ENCODE measurements at regions not wholly inside any gene's neighbourhood (a gene's known extent, or its start where the extent isn't known, plus 50 kb on each side); places are given as distances from the start of the nearest gene placed in this dataset.

GRCh38 chr17:52524096-52524637 lies 365.7 kb upstream of the CA10 start (continued):
- no peak for TF ChIP-seq ZNF496 (CRISPR knock-in tag; IDR thresholded peaks at IDR 0.05; ENCODE audit: insufficient replicate concordance)
- TF ChIP-seq SOX13 (IDR thresholded peaks at IDR 0.05): no peak
- TF ChIP-seq SOX13 (CRISPR knock-in tag; conservative IDR thresholded peaks at IDR 0.05 in 1 of 2, IDR thresholded peaks at IDR 0.05 in 1 of 2): no peak
- no peak for TF ChIP-seq ARNT2 (CRISPR knock-in tag; IDR thresholded peaks at IDR 0.05; ENCODE audit: low read depth)
- no peak for TF ChIP-seq ATF7-NPFF (CRISPR knock-in tag; IDR thresholded peaks at IDR 0.05; ENCODE audit: low read depth)
- TF ChIP-seq CEBPG (CRISPR knock-in tag; IDR thresholded peaks at IDR 0.05): no peak
- TF ChIP-seq ELF3 (CRISPR knock-in tag; IDR thresholded peaks at IDR 0.05): no peak
- no peak for TF ChIP-seq MIXL1 (CRISPR knock-in tag; IDR thresholded peaks at IDR 0.05)
- TF ChIP-seq ZNF629 (CRISPR knock-in tag; conservative IDR thresholded peaks at IDR 0.05): no peak

GRCh38 chr17:52517176-52517575 lies 358.7 kb upstream of the CA10 start:
- POLR2A ChIA-PET: no interaction called here

More at GRCh38 chr17:52517176-52517575, 358.7 kb upstream of the CA10 start:
- Histone ChIP-seq H3K4me3 (replicated peaks in 1 of 3; ENCODE audit: insufficient read depth in 1 of 3, low read depth in 2 of 3, low read length in 3 of 3) (no peak overlapping the region), H3K79me2 (ENCODE audit: insufficient read depth, low read length) (no peaks in the 10 kb centered on the region), H4K20me1 (ENCODE audit: insufficient read depth, low read length) (no peaks in the 10 kb centered on the region), H3K9ac (ENCODE audit: insufficient read depth, low read depth, low read length) (no peak overlapping the region), H3K36me3 (replicated peaks in 1 of 2; ENCODE audit: control insufficient read depth in 1 of 2, insufficient read depth in 2 of 2, low read length in 2 of 2) (no peaks in the 10 kb centered on the region), H3K4me1 (ENCODE audit: insufficient read depth, low read length) (no peaks in the 10 kb centered on the region), H3K9me3 (ENCODE audit: low read length) (peaks cover 82% of the 10 kb centered on the region), H3K27me3 (ENCODE audit: control insufficient read depth in 1 of 2, insufficient read depth in 2 of 2, low read length in 2 of 2) (no peaks in the 10 kb centered on the region; a peak in 1 of 5 replicates), H2AFZ (ENCODE audit: low read length) (no peak overlapping the region), H3K4me2 (ENCODE audit: low read depth, low read length) (no peak overlapping the region), H3K27ac (ENCODE audit: extremely low read length, insufficient read depth, low read length) (no peak overlapping the region)
- BruUV-seq (replicated peaks): no TSS peak
- no peak for DNase-seq (ENCODE audit: low spot score)
- intact Hi-C loops (cut with micrococcal nuclease; ENCODE audit: unreplicated experiment): no loop called here
- ATAC-seq: no peak
- in situ Hi-C loops (cut with HindIII; ENCODE audit: extremely low pct_ligation_motif_present, low pct_unique_long_range_greater_than_20kb): no loop called here
- TF ChIP-seq RFXAP (CRISPR knock-in tag; IDR thresholded peaks at IDR 0.05; ENCODE audit: borderline replicate concordance): no peak
- TF ChIP-seq TCF12 (IDR thresholded peaks at IDR 0.05): no peak
- TF ChIP-seq TCF12 (CRISPR knock-in tag; IDR thresholded peaks at IDR 0.05): no peak
- TF ChIP-seq ZNF292 (CRISPR knock-in tag; IDR thresholded peaks at IDR 0.05; ENCODE audit: borderline replicate concordance, low read depth): no peak
- TF ChIP-seq KMT2A (CRISPR knock-in tag; IDR thresholded peaks at IDR 0.05): no peak
- TF ChIP-seq, protein P1, sequence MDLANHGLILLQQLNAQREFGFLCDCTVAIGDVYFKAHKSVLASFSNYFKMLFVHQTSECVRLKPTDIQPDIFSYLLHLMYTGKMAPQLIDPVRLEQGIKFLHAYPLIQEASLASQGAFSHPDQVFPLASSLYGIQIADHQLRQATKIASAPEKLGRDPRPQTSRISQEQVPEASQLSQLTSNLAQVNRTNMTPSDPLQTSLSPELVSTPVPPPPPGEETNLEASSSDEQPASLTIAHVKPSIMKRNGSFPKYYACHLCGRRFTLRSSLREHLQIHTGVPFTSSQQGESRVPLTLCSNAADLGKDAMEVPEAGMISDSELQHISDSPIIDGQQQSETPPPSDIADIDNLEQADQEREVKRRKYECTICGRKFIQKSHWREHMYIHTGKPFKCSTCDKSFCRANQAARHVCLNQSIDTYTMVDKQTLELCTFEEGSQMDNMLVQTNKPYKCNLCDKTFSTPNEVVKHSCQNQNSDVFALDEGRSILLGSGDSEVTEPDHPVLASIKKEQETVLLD (CRISPR knock-in tag; IDR thresholded peaks at IDR 0.05; ENCODE audit: low read depth): no peak
- no peak for TF ChIP-seq FOXP1 (IDR thresholded peaks at IDR 0.05)
- no peak for TF ChIP-seq FOXP1 (CRISPR knock-in tag; IDR thresholded peaks at IDR 0.05)
- no peak for TF ChIP-seq TOPORS (CRISPR knock-in tag; IDR thresholded peaks at IDR 0.05)
- no peak for TF ChIP-seq ZNF674 (CRISPR knock-in tag; IDR thresholded peaks at IDR 0.05; ENCODE audit: low read depth)
- TF ChIP-seq EHMT2 (IDR thresholded peaks at IDR 0.05; ENCODE audit: borderline replicate concordance, low read depth, low read length): no peak
- CTCF ChIA-PET (ENCODE audit: low intra/inter-chr PET ratio, low total read pairs): no interaction called here
- FAIRE-seq: no peak

Measured in HepG2 (cell line).